NCI-H748 (cell line): ENCODE measurements at regions not wholly inside any gene's neighbourhood (a gene's known extent, or its start where the extent isn't known, plus 50 kb on each side); places are given as distances from the start of the nearest gene placed in this dataset.

Experiments used
- DNase-seq: peaks from one replicate; lab custom pipeline; 2025; ENCODE audit not compliant: unreplicated experiment; lab: John Stamatoyannopoulos, UW

DNA sequence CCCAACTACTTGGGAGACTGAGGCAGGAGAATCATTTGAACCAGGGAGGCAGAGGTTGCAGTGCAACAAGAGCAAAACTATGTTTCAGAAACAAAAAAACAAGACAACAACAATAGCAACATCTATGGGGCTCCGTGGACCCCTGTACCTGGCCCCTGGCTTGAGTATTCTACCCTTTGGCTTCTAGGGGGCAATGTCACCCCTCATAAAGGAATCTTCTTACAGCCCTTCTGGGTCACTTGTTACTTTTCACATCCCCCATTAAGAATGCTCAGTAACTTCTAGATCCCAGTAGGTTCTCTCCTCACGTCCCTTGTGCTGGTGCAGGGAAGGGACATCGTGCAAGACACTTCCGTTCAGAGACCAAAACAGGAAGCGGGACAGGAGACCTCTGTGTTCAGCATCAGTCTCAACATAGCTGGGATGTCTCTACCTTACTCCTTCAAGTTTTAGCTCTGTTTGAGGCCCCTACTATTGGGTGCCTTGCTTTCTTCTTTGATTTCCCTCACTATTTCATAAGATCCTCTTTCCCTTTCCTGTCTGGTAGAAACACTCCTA is 218.1 kb upstream of the ARGLU1 start:
- no peak for DNase-seq

GRCh38 chr13:106774621-106775020 is 206.7 kb upstream of the ARGLU1 start:
- DNase-seq = no peak

DNA sequence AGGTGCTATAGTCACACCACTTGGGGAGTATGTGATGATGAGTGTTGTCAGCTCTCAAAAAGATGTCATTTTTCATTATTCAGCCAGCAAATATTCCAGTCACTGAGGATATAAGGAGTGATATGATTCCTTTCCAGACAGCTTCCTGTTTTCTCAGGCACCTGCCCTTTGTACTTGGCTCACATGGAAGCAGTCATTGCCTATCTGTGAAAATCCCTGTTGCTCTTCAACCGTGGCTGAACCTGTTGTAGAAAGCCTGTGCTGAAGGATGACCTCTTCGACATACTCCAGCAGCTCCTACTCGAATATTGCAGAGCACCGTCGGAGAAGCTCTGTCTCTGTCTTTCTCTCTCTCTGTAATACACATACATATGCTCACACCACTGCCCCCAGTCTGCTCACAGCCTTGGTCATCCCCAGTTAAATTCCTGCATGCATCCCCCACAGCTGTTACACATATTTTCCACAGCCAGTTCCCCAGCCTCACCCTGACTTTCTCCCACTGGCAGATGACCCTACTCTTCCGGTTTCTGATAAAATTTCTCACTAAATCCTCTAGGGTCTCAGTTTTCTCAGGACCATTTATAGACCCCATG is 204.2 kb upstream of the ARGLU1 start:
- no peak for DNase-seq

GRCh38 chr13:106768991-106769390 is 201.1 kb upstream of the ARGLU1 start:
- no peak for DNase-seq

- no peak for DNase-seq
These were observed 194.8 kb upstream of the ARGLU1 start for GRCh38 chr13:106762708-106763107.

DNA sequence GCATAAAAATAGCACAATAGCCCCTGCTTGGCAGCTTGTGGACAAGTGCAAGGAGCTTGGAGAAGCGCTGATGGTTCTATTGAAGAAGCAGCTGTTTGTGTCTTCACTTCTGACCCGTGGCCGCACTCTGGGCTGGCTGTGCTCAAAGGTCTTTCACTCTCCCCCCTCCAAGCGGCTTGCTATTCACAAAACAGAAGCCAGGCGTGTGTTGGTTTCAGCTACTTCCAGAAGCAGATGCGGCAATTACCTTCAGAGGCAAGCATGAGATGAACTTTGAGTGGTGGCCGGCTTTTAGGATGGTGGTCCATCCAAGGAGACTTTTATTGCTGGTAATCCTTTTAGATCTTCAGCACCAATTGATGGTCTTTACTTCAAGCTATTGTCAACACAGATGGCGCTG is 188.5 kb upstream of the ARGLU1 start:
- no peak for DNase-seq

DNA sequence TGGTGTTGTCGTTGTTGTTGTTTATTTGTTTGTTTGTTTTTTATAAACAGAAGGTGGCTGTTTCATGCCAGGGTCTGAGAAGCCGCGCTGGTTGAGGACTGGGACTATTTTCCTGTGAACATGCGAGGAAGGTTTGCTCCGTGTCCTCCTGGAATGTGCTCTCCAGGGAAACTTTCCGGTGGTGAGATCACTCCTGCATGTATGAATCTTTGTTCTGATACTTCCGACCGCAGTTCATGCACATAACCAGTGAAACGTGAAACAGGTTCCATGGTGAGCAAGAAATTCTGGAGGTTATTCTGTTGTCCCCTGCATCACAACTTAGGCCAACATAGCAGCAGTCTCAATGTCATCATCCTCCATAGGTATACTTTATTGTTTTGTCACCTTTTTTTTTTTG is 187.6 kb upstream of the ARGLU1 start:
- DNase-seq = no peak

GRCh38 chr13:106753251-106753650 is 185.3 kb upstream of the ARGLU1 start:
- DNase-seq = no peak

- DNase-seq = no peak
These were observed 184.7 kb upstream of the ARGLU1 start for GRCh38 chr13:106752584-106753170.

DNA sequence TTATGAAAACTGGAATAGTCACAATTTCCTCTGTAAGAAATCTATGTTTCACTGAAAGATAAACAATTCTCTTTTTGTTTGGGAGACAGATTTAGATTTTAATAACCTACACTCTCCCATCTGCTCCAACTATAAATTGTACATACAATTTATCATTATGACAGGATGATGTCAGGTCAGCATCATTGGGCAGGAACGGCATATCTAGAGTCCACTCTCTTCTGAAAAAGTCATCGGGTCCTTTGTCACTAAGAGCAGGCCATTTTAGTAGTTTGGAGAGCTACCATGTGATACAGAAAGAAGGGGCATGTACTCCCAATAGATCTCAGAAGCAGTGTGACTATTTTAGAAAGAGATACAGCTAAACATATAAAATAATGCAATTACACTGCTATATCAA is 180.8 kb upstream of the ARGLU1 start:
- DNase-seq = no peak

GRCh38 chr13:106744516-106744915 is 176.6 kb upstream of the ARGLU1 start:
- DNase-seq = no peak

DNA sequence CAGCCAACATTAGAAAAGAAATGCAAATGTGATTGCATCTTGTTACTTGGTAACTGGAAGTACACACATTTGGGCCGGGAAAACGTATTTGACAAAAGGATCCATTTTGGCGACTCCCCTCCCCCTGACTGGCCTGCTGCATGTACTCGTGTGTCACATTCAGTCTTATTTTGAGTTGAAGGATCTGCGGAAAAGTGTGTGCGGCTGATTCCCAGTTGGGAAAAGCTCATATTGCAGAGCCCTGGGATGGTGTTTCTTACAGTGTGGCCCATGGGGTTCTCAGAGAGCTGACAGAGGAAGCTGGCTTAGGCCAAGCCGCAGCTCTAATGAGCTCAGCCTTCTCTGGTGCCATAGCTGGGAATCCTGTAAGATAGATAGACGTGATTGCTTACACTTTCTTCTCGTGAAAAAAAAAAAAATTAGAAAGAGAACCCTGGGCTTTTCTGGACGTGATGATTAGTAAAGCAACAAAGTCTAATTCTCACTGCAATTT is 170.3 kb upstream of the ARGLU1 start:
- DNase-seq = no peak

DNA sequence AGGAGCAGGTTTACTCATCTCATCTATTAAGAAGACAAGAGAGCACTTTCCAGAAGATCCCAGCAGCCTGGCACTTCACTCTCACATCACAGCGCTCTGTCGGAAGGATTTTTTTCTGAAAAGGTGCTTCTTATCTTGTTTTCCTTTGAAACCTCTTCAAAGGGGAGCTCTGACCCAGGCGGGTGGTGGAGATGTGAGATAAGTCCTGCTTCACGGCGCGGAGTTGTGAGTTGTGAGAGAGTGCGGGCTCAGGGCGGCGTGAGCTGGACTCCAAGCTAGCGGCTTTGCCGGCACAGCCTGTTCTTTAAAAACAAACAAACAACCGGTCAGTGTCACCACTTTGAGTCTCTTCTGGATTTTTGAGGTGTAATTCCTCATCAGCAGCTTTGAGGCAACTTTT is 169.0 kb upstream of the ARGLU1 start:
- no peak for DNase-seq

DNA sequence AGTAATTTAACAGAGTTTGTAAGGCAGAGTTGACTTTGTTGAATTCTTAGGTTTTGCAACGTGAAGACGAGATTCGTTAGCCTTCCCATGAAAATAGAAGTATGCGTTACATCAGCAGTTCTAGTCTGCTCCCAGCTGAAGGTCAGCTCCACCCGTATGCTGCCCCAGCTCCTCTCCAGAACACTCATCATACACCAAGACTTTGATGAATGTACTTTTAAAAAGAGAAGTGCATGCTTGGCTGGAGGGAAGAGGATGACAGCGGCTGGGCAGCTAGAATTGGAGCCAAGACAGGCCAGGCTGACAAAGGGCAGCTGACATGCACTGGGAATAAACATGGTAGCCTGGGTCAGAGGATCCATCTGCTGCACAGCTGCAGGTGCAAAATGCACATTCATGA is 166.3 kb upstream of the ARGLU1 start:
- no peak for DNase-seq

DNA sequence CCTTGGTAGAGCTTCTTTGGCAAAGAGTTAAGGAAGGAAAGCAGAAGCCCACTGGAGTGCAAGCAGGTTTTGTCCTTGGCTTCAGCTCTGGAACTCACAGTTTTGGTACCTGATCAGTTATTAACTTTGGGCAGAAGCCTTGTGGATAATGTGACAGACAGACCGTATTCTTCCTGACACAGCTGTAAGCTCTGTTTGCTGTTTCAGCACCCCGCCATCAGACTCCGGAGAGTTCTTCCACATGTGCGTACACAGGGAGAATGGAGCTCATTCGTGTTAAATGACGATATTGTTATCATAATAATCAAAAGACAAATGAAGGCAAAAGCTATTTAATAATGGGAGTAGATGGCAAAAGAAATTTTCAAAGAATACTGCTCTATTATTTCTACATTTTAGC is 155.1 kb upstream of the ARGLU1 start:
- no peak for DNase-seq

DNA sequence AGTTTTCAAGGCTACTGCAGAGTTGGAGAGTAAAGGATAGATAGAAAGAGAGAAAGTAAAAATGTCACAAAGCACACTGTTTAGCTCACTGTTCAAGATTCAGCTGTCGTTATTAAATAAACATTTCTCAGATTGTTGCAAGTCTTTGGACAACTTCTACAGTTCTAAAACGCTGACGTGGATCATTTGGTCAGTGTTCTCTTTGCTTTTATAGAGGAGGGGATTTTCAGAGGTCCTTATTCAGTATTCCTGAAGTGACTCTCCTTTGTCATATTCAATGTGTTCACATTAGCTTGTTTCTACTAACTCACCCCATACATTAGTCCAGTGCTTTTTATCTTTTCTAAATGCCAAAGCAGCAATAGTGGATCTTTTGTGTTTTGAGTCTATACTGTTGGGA is 154.7 kb upstream of the ARGLU1 start:
- DNase-seq = no peak

GRCh38 chr13:106721599-106721998 is 153.7 kb upstream of the ARGLU1 start:
- DNase-seq = no peak

GRCh38 chr13:106714271-106714982 is 146.5 kb upstream of the ARGLU1 start:
- DNase-seq = no peak

DNA sequence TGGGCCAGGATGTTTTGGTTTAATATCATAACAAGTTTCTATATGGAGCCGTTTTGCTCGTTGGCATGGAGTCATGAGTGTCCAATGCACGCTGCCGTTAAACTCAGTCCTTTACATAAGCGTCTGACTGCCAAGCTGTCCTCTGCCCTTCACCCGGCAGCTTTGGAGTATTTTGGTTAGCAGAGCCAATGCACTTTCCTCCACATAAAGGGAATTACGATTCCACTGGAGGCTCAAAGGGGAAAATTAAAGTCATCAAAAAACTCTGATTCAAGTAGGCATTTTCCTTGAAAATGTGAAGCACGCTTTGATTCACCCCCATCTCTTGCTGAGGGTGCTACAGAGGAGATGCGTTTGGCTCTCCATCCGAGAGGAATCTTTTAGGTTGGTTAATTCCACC is 144.4 kb upstream of the ARGLU1 start:
- DNase-seq = no peak

DNA sequence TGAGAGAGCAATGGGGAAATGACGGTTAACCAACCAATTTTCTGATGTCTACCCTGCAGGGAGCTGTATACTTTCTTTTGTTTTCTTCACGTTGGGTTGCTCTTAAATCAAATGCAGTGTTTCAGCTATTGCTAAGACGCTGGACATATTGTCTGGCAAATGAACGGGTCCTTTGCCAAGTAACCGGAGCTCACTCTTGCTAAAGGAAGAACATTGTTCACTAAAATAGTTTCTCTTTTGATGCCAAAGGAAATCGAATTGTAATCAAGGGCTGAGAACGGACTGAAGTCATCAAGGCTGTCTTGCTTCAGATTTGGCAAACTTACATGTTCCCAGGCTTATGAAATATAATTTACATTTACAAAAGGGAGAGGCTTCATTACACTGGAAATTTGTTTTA is 142.3 kb upstream of the ARGLU1 start:
- no peak for DNase-seq

GRCh38 chr13:106709522-106709921 is 141.6 kb upstream of the ARGLU1 start:
- no peak for DNase-seq

DNA sequence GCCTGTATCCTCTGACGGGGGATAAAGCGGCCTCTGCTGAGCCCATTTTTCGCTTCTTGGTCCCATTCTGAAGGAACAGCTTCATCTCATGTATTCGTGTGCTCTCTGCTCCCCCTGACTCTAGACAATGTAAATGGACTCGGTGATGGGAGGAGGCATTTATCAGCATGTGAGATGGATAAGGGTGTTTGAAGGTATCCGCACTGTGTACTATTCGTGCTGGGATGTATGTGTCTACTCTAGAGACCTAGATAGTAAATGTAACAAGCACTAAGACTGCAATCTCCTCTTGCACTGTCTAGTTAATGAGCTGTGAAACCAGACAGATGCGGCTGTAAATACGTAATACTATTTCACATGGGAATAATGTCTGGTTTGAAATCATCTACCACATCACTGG is 134.6 kb upstream of the ARGLU1 start:
- DNase-seq = no peak
